PC-9 (cell line): ENCODE measurements at regions not wholly inside any gene's neighbourhood (a gene's known extent, or its start where the extent isn't known, plus 50 kb on each side); places are given as distances from the start of the nearest gene placed in this dataset.

ENCODE experiments used
- BruUV-seq: library from RNA; stranded (reverse); fragments of 400-500 nt; replicated peaks from 2 replicates; lab custom pipeline; 2021; lab: Mats Ljungman, UMichigan
- CTCF ChIA-PET: fragments of 300-600 bp; sonication (Branson Sonifier 250); formaldehyde crosslinking; loops from one replicate; lab custom pipeline; 2022; ENCODE audit warnings: antibody characterized with exemption; lab: Charles Lee
- POLR2A ChIA-PET: fragments of 300-600 bp; sonication (Branson Sonifier 250); formaldehyde crosslinking; loops from one replicate; lab custom pipeline; 2022; ENCODE audit warnings: antibody characterized with exemption; ENCODE audit not compliant: unreplicated experiment; lab: Charles Lee
- DNase-seq, 2 experiments: peaks; one replicate each; pipeline versions ENCODE4 v3.0.0 to v3.0.0-alpha.2; 2015 to 2022; ENCODE audit warnings: mixed read lengths in 1 of 2
- H2AFZ ChIP-seq: fragments of 200-600 bp; sonication (generic); 2 replicates; pipeline ENCODE4 v1.8.1; 2017; ENCODE audit warnings: antibody characterized with exemption
- H3F3A ChIP-seq: fragments of 200-600 bp; sonication (generic); 2 replicates; pipeline ENCODE4 v1.8.1; 2017; ENCODE audit warnings: antibody characterized with exemption, mild to moderate bottlenecking, low read depth; ENCODE audit not compliant: insufficient read depth
- H3K27ac ChIP-seq: fragments of 200-600 bp; sonication (generic); 2 replicates; pipeline ENCODE4 v1.6.1; 2016; ENCODE audit warnings: mixed run types
- H3K27me3 ChIP-seq: fragments of 200-600 bp; sonication (generic); 2 replicates; pipeline ENCODE4 v1.6.1; 2016; ENCODE audit warnings: low read depth, mixed run types; ENCODE audit not compliant: insufficient read depth
- H3K36me3 ChIP-seq: fragments of 200-600 bp; sonication (generic); 2 replicates; pipeline ENCODE4 v1.6.1; 2016; ENCODE audit warnings: low read depth, mixed run types
- H3K4me1 ChIP-seq: fragments of 200-600 bp; sonication (generic); replicated peaks from 2 replicates; pipeline ENCODE4 v1.6.1; 2016; ENCODE audit warnings: mixed run types; ENCODE audit not compliant: insufficient read depth
- H3K4me2 ChIP-seq: fragments of 200-600 bp; sonication (generic); 2 replicates; pipeline ENCODE4 v1.6.1; 2017; ENCODE audit warnings: mixed run types
- H3K4me3 ChIP-seq: fragments of 200-600 bp; sonication (generic); 2 replicates; pipeline ENCODE4 v1.6.1; 2016; ENCODE audit warnings: mixed run types
- H3K79me2 ChIP-seq: fragments of 200-600 bp; sonication (generic); 2 replicates; pipeline ENCODE4 v1.6.1; 2017; ENCODE audit warnings: low read depth, mixed run types
- H3K9me2 ChIP-seq: fragments of 200-600 bp; sonication (generic); 2 replicates; pipeline ENCODE4 v1.8.1; 2017; ENCODE audit warnings: mild to moderate bottlenecking; ENCODE audit not compliant: insufficient read depth
- H3K9me3 ChIP-seq: fragments of 200-600 bp; sonication (generic); 2 replicates; pipeline ENCODE4 v1.8.1; 2016; ENCODE audit warnings: low read depth; ENCODE audit not compliant: insufficient read depth
- H4K20me1 ChIP-seq: fragments of 200-600 bp; sonication (generic); 2 replicates; pipeline ENCODE4 v1.8.1; 2017; ENCODE audit not compliant: insufficient read depth
- CTCF ChIP-seq: fragments of 200-600 bp; sonication (generic); conservative IDR thresholded peaks from 2 replicates; pipeline ENCODE4 v1.6.1; 2017; ENCODE audit warnings: mixed run types, antibody characterized with exemption, mild to moderate bottlenecking, moderate library complexity
- EZH2 ChIP-seq: fragments of 200-600 bp; sonication (generic); IDR thresholded peaks from 2 replicates; pipeline ENCODE4 v1.8.0; 2017; ENCODE audit warnings: antibody characterized with exemption, low read depth
- intact Hi-C: fragments of 100-400 bp; cut with micrococcal nuclease; formaldehyde crosslinking; loops from one replicate; pipeline ENCODE4 v1.10.0; 2022; ENCODE audit not compliant: unreplicated experiment

GRCh38 chr1:5500541-5500940 lies 491.7 kb downstream of the NPHP4 start:
- intact Hi-C loops, result no loop called here
- H3K27me3 ChIP-seq, result peaks cover 14% of the 10 kb centered on the region; the same call in 1 of the 2 replicates

GRCh38 chr1:5497503-5497902 lies 494.7 kb downstream of the NPHP4 start:
- Histone ChIP-seq H3K36me3 (no peaks in the 10 kb centered on the region), H3K27me3 (peaks cover 30% of the 10 kb centered on the region; the same call in 1 of the 2 replicates), H3K9me2 (no peaks in the 10 kb centered on the region), H3K27ac (no peak overlapping the region), H3F3A (no peaks in the 10 kb centered on the region), H2AFZ (no peak overlapping the region), H3K4me3 (no peak overlapping the region), H3K9me3 (no peaks in the 10 kb centered on the region), H3K4me2 (no peak overlapping the region), H4K20me1 (no peaks in the 10 kb centered on the region), H3K79me2 (no peaks in the 10 kb centered on the region), H3K4me1 (no peaks in the 10 kb centered on the region)
- no TSS peak for BruUV-seq
- no peak for TF ChIP-seq EZH2
- no peak for TF ChIP-seq CTCF
- DNase-seq, result no peak
- POLR2A ChIA-PET, result no interaction called here
- intact Hi-C loops, result no loop called here
- CTCF ChIA-PET, result no interaction called here

More at GRCh38 chr1:5500541-5500940, 491.7 kb downstream of the NPHP4 start:
- H3F3A ChIP-seq, result no peaks in the 10 kb centered on the region
- H3K27ac ChIP-seq, result no peak overlapping the region
- no peak overlapping the region for H3K4me3 ChIP-seq
- ChIA-PET CTCF (interaction anchor here (0.6 kb wide), 1 partner anchor 824 kb away, joined by 3 read pairs; no protein-coding TSS in a partner anchor), POLR2A (no interaction called here)
- H3K9me3 ChIP-seq, result no peaks in the 10 kb centered on the region
- H3K4me2 ChIP-seq, result no peak overlapping the region
- no peaks in the 10 kb centered on the region for H3K4me1 ChIP-seq
- no peak for TF ChIP-seq EZH2
- TF ChIP-seq CTCF, result no peak
- DNase-seq, result no peak
- no peaks in the 10 kb centered on the region for H3K36me3 ChIP-seq
- no peak overlapping the region for H2AFZ ChIP-seq
- H3K9me2 ChIP-seq, result no peaks in the 10 kb centered on the region
- H4K20me1 ChIP-seq, result no peaks in the 10 kb centered on the region
- H3K79me2 ChIP-seq, result no peaks in the 10 kb centered on the region
- no TSS peak for BruUV-seq

GRCh38 chr1:5495596-5496410 lies 496.4 kb downstream of the NPHP4 start:
- H3K4me2 ChIP-seq, result no peak overlapping the region
- BruUV-seq, result no TSS peak
- H3K79me2 ChIP-seq, result no peaks in the 10 kb centered on the region
- no peak for DNase-seq
- H4K20me1 ChIP-seq, result no peaks in the 10 kb centered on the region
- no peaks in the 10 kb centered on the region for H3F3A ChIP-seq
- H3K36me3 ChIP-seq, result no peaks in the 10 kb centered on the region
- no peaks in the 10 kb centered on the region for H3K9me3 ChIP-seq
- CTCF ChIA-PET, result no interaction called here
- H3K4me1 ChIP-seq, result no peaks in the 10 kb centered on the region
- no peak overlapping the region for H3K27ac ChIP-seq
- H2AFZ ChIP-seq, result no peak overlapping the region
- POLR2A ChIA-PET, result no interaction called here
- no peaks in the 10 kb centered on the region for H3K9me2 ChIP-seq
- intact Hi-C loops, result no loop called here
- TF ChIP-seq EZH2, result no peak
- TF ChIP-seq CTCF, result no peak
- H3K4me3 ChIP-seq, result no peak overlapping the region
- peaks cover 37% of the 10 kb centered on the region for H3K27me3 ChIP-seq
